Uterus (tissue), 3 donors: ENCODE measurements at regions not wholly inside any gene's neighbourhood (a gene's known extent, or its start where the extent isn't known, plus 50 kb on each side); places are given as distances from the start of the nearest gene placed in this dataset.

Source experiments
- DNase-seq, 2 donors: peaks; one replicate each; pipeline ENCODE4 v3.0.0-alpha.2; 2019 to 2020
- H3K27ac ChIP-seq, 2 donors: fragments of 200-600 bp; sonication (generic); 1 replicate in 1 of 2; 2 replicates in 1 of 2; pipeline ENCODE4 v1.5.1; 2016 to 2018
- H3K27me3 ChIP-seq, 2 donors: fragments of 200-600 bp; sonication (generic); one replicate each; pipeline ENCODE4 v1.5.1; 2018 to 2019; ENCODE audit warnings: control low read depth in 1 of 2
- H3K36me3 ChIP-seq, 2 donors: fragments of 200-600 bp; sonication (generic); one replicate each; pipeline ENCODE4 v1.5.1; 2019; ENCODE audit warnings: control low read depth in 1 of 2
- H3K4me1 ChIP-seq, 2 donors: fragments of 200-600 bp; sonication (generic); one replicate each; pipeline ENCODE4 v1.5.1; 2018 to 2019; ENCODE audit warnings: control low read depth in 1 of 2
- H3K4me3 ChIP-seq, 2 donors: fragments of 200-600 bp; sonication (generic); 1 replicate in 1 of 2; 2 replicates in 1 of 2; pipeline ENCODE4 v1.5.1; 2018 to 2019; ENCODE audit warnings: mild to moderate bottlenecking in 1 of 2
- H3K9me3 ChIP-seq, 2 donors: fragments of 200-600 bp; sonication (generic); one replicate each; pipeline ENCODE4 v1.5.1; 2019; ENCODE audit warnings: control low read depth in 1 of 2
- POLR2A ChIP-seq, 2 donors: fragments of 450-650 bp; IDR thresholded peaks; one replicate each; pipeline ENCODE4 v1.6.1; 2016; ENCODE audit warnings: antibody characterized with exemption in 2 of 2, mild to moderate bottlenecking in 1 of 2, moderate library complexity in 1 of 2
- intact Hi-C: fragments of 100-400 bp; cut with DNase I; formaldehyde crosslinking; loops from one replicate; pipeline ENCODE4 v1.15.1; 2023; ENCODE audit warnings: low total_unique reads
- TF ChIP-seq, protein P1 (sequence below), 4 experiments: fragments of 200-600 bp in 2 of 4; fragments of 450-650 bp in 2 of 4; sonication (generic) in 2 of 4; IDR thresholded peaks; one replicate each; pipeline ENCODE4 v1.5.1; 2016 to 2019; ENCODE audit warnings: antibody characterized with exemption in 4 of 4, mild to moderate bottlenecking in 2 of 4, moderate library complexity in 1 of 4
- donor health status: DM: yes; HTN: yes; CAD: no.

DNA sequence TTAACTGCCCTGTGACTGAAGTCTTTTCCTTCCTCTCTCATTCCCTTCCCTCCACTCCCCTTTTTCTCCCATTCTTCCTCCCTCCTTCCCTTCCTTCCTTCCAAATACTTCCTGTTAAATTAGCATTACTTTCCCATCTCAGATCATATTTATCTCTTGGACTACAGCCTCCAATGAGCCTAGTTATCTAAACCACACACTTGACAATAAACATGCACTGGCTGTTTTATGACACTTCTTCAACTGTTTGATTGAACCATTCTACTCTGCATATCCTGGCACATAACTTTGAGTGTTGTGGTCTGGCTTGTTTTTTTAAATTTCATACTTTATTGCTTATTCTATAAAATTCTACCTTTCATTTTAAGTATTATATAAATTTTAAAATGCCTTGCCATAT lies 1860.8 kb upstream of the LRRTM1 start:
- Histone ChIP-seq H3K4me1 (no peaks in the 10 kb centered on the region), H3K4me3 (no peak overlapping the region), H3K9me3 (no peaks in the 10 kb centered on the region), H3K27me3 (no peaks in the 10 kb centered on the region), H3K27ac (no peak overlapping the region), H3K36me3 (no peaks in the 10 kb centered on the region)
- TF ChIP-seq, protein P1, sequence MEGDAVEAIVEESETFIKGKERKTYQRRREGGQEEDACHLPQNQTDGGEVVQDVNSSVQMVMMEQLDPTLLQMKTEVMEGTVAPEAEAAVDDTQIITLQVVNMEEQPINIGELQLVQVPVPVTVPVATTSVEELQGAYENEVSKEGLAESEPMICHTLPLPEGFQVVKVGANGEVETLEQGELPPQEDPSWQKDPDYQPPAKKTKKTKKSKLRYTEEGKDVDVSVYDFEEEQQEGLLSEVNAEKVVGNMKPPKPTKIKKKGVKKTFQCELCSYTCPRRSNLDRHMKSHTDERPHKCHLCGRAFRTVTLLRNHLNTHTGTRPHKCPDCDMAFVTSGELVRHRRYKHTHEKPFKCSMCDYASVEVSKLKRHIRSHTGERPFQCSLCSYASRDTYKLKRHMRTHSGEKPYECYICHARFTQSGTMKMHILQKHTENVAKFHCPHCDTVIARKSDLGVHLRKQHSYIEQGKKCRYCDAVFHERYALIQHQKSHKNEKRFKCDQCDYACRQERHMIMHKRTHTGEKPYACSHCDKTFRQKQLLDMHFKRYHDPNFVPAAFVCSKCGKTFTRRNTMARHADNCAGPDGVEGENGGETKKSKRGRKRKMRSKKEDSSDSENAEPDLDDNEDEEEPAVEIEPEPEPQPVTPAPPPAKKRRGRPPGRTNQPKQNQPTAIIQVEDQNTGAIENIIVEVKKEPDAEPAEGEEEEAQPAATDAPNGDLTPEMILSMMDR (IDR thresholded peaks at IDR 0.05), result no peak
- TF ChIP-seq POLR2A (IDR thresholded peaks at IDR 0.05), result no peak
- intact Hi-C loops, result no loop called here
- no peak for DNase-seq

DNA sequence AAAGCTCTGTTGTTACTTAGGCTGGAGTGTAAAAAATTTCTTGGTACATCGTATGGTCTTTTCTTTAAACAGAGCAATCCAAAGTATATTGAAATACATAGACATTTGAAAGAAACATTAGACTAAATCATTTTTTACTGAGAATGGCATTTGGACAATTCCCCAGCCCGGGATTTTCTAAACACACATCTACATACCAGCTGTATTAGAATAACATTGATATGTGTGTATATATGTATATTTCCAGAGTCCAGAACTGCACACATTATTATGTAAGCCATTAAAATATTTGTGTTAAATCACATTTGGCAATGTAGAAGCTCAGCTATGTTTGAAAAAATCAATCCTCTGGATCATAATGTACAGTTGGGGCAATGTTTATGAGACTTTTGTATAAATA lies 1853.6 kb upstream of the LRRTM1 start:
- TF ChIP-seq, protein P1 (IDR thresholded peaks at IDR 0.05), result no peak
- TF ChIP-seq POLR2A (IDR thresholded peaks at IDR 0.05), result no peak
- Histone ChIP-seq H3K9me3 (no peaks in the 10 kb centered on the region), H3K27me3 (no peaks in the 10 kb centered on the region), H3K4me3 (no peak overlapping the region), H3K27ac (no peak overlapping the region), H3K36me3 (no peaks in the 10 kb centered on the region), H3K4me1 (no peaks in the 10 kb centered on the region)
- DNase-seq, result no peak
- intact Hi-C loops, result no loop called here

- no peaks in the 10 kb centered on the region for H3K9me3 ChIP-seq
Observed at GRCh38 chr2:82155469-82155868, 1850.9 kb upstream of the LRRTM1 start.

DNA sequence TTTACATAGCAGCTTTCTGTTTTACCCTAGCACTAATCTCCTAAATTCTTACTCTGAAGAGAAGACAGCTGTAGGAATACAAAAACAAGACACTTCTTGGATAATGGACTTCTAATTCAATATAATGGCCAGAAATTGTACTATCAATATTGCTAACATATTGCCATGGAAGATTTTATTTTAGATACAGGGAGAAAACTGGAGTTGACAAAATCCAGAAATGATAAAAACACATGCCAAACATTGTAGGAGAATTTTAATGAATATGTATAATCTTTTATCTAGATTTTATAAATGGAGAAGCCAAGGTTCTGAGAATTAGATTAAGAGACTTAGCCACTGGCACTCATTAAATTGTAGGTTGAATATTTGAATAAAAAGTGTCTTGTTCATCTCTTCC lies 1838.8 kb upstream of the LRRTM1 start:
- H3K36me3 ChIP-seq, result no peaks in the 10 kb centered on the region
- no peak for DNase-seq
- TF ChIP-seq, protein P1 (IDR thresholded peaks at IDR 0.05), result no peak
- no peak for TF ChIP-seq POLR2A (IDR thresholded peaks at IDR 0.05)
- H3K4me1 ChIP-seq, result no peaks in the 10 kb centered on the region
- no peak overlapping the region for H3K4me3 ChIP-seq
- intact Hi-C loops, result no loop called here
- no peak overlapping the region for H3K27ac ChIP-seq
- no peaks in the 10 kb centered on the region for H3K9me3 ChIP-seq
- H3K27me3 ChIP-seq, result no peaks in the 10 kb centered on the region

More at GRCh38 chr2:82155469-82155868, 1850.9 kb upstream of the LRRTM1 start:
- H3K4me1 ChIP-seq, result no peaks in the 10 kb centered on the region
- H3K27me3 ChIP-seq, result no peaks in the 10 kb centered on the region
- H3K36me3 ChIP-seq, result no peaks in the 10 kb centered on the region
- DNase-seq, result no peak
- no peak overlapping the region for H3K4me3 ChIP-seq
- no peak for TF ChIP-seq POLR2A (IDR thresholded peaks at IDR 0.05)
- TF ChIP-seq, protein P1 (IDR thresholded peaks at IDR 0.05), result no peak
- intact Hi-C loops, result no loop called here
- no peak overlapping the region for H3K27ac ChIP-seq

DNA sequence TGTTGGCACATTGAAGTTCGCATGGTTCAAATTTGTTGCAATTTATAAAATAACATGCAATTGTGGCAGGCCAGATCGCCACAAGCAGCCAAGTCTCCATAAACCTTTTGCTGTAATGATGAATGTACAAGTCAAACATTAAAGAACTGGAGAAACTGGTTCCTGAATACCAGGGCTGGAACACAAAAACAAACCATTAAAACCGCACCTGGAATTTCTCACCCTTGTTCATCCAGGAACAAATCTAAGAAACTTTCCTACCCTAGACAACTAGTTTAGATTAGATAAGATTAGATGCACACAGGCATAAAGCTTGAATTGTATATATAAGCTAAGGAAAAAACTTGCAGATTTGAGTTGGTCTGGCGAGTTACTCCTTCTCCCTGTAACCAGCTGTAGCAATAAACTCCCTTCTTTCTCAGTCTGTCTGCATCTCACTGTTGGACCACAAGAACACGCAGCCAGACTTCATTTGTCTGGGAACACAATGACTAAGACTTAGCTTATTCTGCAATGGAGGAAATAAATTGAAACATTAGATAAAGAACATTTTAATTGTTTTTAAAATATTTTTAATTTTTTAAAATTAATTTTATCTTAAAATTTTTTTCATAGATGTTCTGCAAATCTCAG lies 1835.5 kb upstream of the LRRTM1 start:
- no peak for TF ChIP-seq POLR2A (IDR thresholded peaks at IDR 0.05)
- TF ChIP-seq, protein P1 (IDR thresholded peaks at IDR 0.05), result no peak
- H3K4me3 ChIP-seq, result no peak overlapping the region
- no peak for DNase-seq
- H3K27me3 ChIP-seq, result no peaks in the 10 kb centered on the region
- H3K36me3 ChIP-seq, result no peaks in the 10 kb centered on the region
- no peaks in the 10 kb centered on the region for H3K4me1 ChIP-seq
- no peaks in the 10 kb centered on the region for H3K9me3 ChIP-seq
- H3K27ac ChIP-seq, result no peak overlapping the region
- intact Hi-C loops, result no loop called here
